AG04450 (cell line): ENCODE measurements at regions not wholly inside any gene's neighbourhood (a gene's known extent, or its start where the extent isn't known, plus 50 kb on each side); places are given as distances from the start of the nearest gene placed in this dataset.

Source experiments
- CTCF ChIA-PET: fragments of 300-600, 350-600 bp; formaldehyde crosslinking; extraction: SDS; loops from one replicate; lab custom pipeline; 2022; ENCODE audit warnings: antibody characterized with exemption, inconsistent platforms; lab: Charles Lee
- POLR2A ChIA-PET: fragments of 350-600 bp; formaldehyde crosslinking; extraction: SDS; loops from one replicate; lab custom pipeline; 2021; ENCODE audit warnings: antibody characterized with exemption, inconsistent platforms; lab: Yijun Ruan, JAX
- DNase-seq: peaks from one replicate; pipeline ENCODE4 v3.0.0-alpha.2; 2011; ENCODE audit warnings: low read depth, low spot score
- H3K27ac ChIP-seq: one replicate; pipeline ENCODE4 v1.5.1; 2012; ENCODE audit warnings: low read depth, low read length, control low read depth
- H3K27me3 ChIP-seq: one replicate; pipeline ENCODE4 v1.6.0; 2012; ENCODE audit warnings: low read length; ENCODE audit not compliant: control insufficient read depth, insufficient read depth
- H3K4me3 ChIP-seq: 2 replicates; pipeline ENCODE4 v1.5.1; 2011; ENCODE audit warnings: mild to moderate bottlenecking, low read depth, low read length, control low read depth
- H3K9me3 ChIP-seq: 2 replicates; pipeline ENCODE4 v1.5.1; 2012; ENCODE audit warnings: low read length; ENCODE audit not compliant: control insufficient read depth, insufficient read depth
- CTCF ChIP-seq: IDR thresholded peaks from 2 replicates; pipeline ENCODE4 v1.5.1; 2011; ENCODE audit warnings: low read depth, low read length, control low read depth, inconsistent platforms

GRCh38 chr11:128260398-128260797 is 327.0 kb downstream of the ETS1 start:
- DNase-seq, result no peak
- CTCF ChIA-PET, result interaction anchor here (0.7 to 1.7 kb wide), 2 partner anchors 11 to 370 kb away, joined by 3 to 7 read pairs; no protein-coding TSS in a partner anchor
- no peaks in the 10 kb centered on the region for H3K9me3 ChIP-seq
- H3K4me3 ChIP-seq, result no peak overlapping the region
- no peak overlapping the region for H3K27ac ChIP-seq
- no peaks in the 10 kb centered on the region for H3K27me3 ChIP-seq
- TF ChIP-seq CTCF, result no peak
- POLR2A ChIA-PET, result no interaction called here

- Histone ChIP-seq H3K4me3 (no peak overlapping the region), H3K9me3 (no peaks in the 10 kb centered on the region), H3K27me3 (no peaks in the 10 kb centered on the region), H3K27ac (no peak overlapping the region)
- CTCF ChIA-PET, result interaction anchor here (0.5 to 1.7 kb wide), 5 partner anchors 11 to 571 kb away, joined by 3 to 7 read pairs (median 3); no protein-coding TSS in a partner anchor
- POLR2A ChIA-PET, result no interaction called here
- DNase-seq, result no peak
- TF ChIP-seq CTCF, result no peak
Observed at GRCh38 chr11:128259816-128260215, 327.5 kb downstream of the ETS1 start.

- H3K27ac ChIP-seq, result no peak overlapping the region
- TF ChIP-seq CTCF, result no peak
- POLR2A ChIA-PET, result interaction anchor here (0.5 kb wide), 1 partner anchor 271 kb away, joined by 4 read pairs; no protein-coding TSS in a partner anchor
Observed at GRCh38 chr11:128254941-128255340, 332.4 kb downstream of the ETS1 start.

GRCh38 chr11:128251140-128251539 is 336.2 kb downstream of the ETS1 start:
- no peak for TF ChIP-seq CTCF
- H3K9me3 ChIP-seq, result no peaks in the 10 kb centered on the region
- H3K27me3 ChIP-seq, result no peaks in the 10 kb centered on the region
- no peak overlapping the region for H3K27ac ChIP-seq
- ChIA-PET CTCF (interaction anchor here (1.0 to 1.5 kb wide), 2 partner anchors 304 to 379 kb away, joined by 3 to 5 read pairs; no protein-coding TSS in a partner anchor), POLR2A (no interaction called here)
- DNase-seq, result peak; percentile 38
- H3K4me3 ChIP-seq, result no peak overlapping the region

More at GRCh38 chr11:128254941-128255340, 332.4 kb downstream of the ETS1 start:
- Histone ChIP-seq H3K9me3 (no peaks in the 10 kb centered on the region), H3K4me3 (no peak overlapping the region), H3K27me3 (no peaks in the 10 kb centered on the region)
- CTCF ChIA-PET, result interaction anchor here (1.7 kb wide), 1 partner anchor 375 kb away, joined by 3 read pairs; no protein-coding TSS in a partner anchor
- DNase-seq, result no peak

- POLR2A ChIA-PET, result no interaction called here
- CTCF ChIA-PET, result no interaction called here
Observed at GRCh38 chr11:128250482-128250881, 336.9 kb downstream of the ETS1 start.

More at GRCh38 chr11:128250482-128250881, 336.9 kb downstream of the ETS1 start:
- TF ChIP-seq CTCF, result no peak
- Histone ChIP-seq H3K9me3 (no peaks in the 10 kb centered on the region), H3K27me3 (no peaks in the 10 kb centered on the region), H3K27ac (no peak overlapping the region), H3K4me3 (no peak overlapping the region)
- DNase-seq, result no peak
